ENCODE measurements at regions not wholly inside any gene's neighbourhood (a gene's known extent, or its start where the extent isn't known, plus 50 kb on each side); places are given as distances from the start of the nearest gene placed in this dataset.
A peak's percentile ranks its signal among the peaks of the same experiment; 100 is the strongest.

GRCh38 chr16:64865069-64865696 is 256.7 kb downstream of the CDH11 start:
- Histone ChIP-seq H3K4me1 (no peaks in the 10 kb centered on the region), H3K27me3 (no peaks in the 10 kb centered on the region), H3K27ac (peak overlapping the region in 1 of 2 donors; percentile 66), H3K36me3 (no peaks in the 10 kb centered on the region), H3K9me3 (no peaks in the 10 kb centered on the region), H3K4me3 (no peak overlapping the region)
- TF ChIP-seq, protein P1, sequence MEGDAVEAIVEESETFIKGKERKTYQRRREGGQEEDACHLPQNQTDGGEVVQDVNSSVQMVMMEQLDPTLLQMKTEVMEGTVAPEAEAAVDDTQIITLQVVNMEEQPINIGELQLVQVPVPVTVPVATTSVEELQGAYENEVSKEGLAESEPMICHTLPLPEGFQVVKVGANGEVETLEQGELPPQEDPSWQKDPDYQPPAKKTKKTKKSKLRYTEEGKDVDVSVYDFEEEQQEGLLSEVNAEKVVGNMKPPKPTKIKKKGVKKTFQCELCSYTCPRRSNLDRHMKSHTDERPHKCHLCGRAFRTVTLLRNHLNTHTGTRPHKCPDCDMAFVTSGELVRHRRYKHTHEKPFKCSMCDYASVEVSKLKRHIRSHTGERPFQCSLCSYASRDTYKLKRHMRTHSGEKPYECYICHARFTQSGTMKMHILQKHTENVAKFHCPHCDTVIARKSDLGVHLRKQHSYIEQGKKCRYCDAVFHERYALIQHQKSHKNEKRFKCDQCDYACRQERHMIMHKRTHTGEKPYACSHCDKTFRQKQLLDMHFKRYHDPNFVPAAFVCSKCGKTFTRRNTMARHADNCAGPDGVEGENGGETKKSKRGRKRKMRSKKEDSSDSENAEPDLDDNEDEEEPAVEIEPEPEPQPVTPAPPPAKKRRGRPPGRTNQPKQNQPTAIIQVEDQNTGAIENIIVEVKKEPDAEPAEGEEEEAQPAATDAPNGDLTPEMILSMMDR (IDR thresholded peaks at IDR 0.05): no peak
- intact Hi-C loops (cut with DNase I): no loop called here
- DNase-seq (ENCODE audit: low spot score in 2 of 2): no peak

DNA sequence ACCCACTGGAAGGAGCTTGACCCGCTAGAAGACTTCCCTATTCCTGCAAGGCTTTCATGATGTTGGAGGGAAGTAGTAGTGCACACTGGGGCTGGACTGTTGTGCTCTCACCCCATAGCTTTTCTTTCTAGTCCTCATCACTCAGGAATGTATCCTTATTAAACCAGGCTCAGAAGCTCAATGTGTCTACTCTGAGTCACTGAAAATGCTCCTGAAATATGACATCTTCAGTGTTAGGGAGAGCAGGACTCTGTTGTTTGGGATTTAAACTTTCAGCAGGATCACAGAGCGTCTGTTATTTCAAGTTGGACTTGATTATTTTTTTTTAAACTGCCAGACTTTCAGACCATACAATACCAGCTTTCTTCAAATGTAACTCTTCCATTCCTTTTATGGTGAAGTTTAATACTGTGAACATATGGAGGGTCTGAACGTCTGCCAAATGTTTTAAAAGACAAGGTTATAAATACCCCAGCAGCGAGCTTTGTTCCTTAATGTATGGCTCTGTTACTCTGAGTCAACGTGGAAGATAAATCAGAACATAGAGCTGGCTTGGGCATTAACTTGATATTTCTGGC is 257.5 kb downstream of the CDH11 start:
- no peak overlapping the region for H3K4me3 ChIP-seq
- TF ChIP-seq, protein P1 (IDR thresholded peaks at IDR 0.05): no peak
- no peaks in the 10 kb centered on the region for H3K36me3 ChIP-seq
- no peaks in the 10 kb centered on the region for H3K4me1 ChIP-seq
- no peaks in the 10 kb centered on the region for H3K9me3 ChIP-seq
- intact Hi-C loops (cut with DNase I): no loop called here
- no peak for DNase-seq (ENCODE audit: low spot score in 2 of 2)
- H3K27me3 ChIP-seq: no peaks in the 10 kb centered on the region
- H3K27ac ChIP-seq: peak overlapping the region in 1 of 2 donors; percentile 66

- no peak for DNase-seq (ENCODE audit: low spot score in 2 of 2)
- Histone ChIP-seq H3K4me3 (no peak overlapping the region), H3K27me3 (no peaks in the 10 kb centered on the region), H3K36me3 (no peaks in the 10 kb centered on the region), H3K9me3 (no peaks in the 10 kb centered on the region), H3K4me1 (no peaks in the 10 kb centered on the region), H3K27ac (no peak overlapping the region)
- intact Hi-C loops (cut with DNase I): no loop called here
- TF ChIP-seq, protein P1 (IDR thresholded peaks at IDR 0.05): no peak
Observed at GRCh38 chr16:64858076-64858475, 263.8 kb downstream of the CDH11 start.

DNA sequence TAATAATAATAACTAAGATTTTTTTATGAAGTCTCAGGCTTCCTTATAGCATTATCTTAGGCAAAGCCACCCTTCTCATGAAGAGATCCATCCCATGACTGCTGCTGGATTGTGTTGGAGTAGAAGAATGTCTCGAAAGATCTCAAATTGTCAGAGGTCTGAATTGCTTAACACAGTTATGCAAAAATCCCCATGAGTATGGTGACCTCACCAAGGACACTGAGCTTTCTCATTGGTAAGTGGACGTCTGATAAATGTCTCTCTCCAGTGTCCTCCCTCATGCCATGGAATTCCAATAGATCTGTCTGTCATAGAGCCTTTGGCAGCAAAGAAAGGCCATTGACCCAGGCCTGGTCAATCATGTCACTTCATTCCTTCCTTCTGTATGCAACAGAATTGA is 264.5 kb downstream of the CDH11 start:
- Histone ChIP-seq H3K4me1 (no peaks in the 10 kb centered on the region), H3K27ac (no peak overlapping the region), H3K36me3 (no peaks in the 10 kb centered on the region), H3K9me3 (no peaks in the 10 kb centered on the region), H3K4me3 (no peak overlapping the region), H3K27me3 (no peaks in the 10 kb centered on the region)
- TF ChIP-seq, protein P1 (IDR thresholded peaks at IDR 0.05): no peak
- intact Hi-C loops (cut with DNase I): no loop called here
- no peak for DNase-seq (ENCODE audit: low spot score in 2 of 2)

DNA sequence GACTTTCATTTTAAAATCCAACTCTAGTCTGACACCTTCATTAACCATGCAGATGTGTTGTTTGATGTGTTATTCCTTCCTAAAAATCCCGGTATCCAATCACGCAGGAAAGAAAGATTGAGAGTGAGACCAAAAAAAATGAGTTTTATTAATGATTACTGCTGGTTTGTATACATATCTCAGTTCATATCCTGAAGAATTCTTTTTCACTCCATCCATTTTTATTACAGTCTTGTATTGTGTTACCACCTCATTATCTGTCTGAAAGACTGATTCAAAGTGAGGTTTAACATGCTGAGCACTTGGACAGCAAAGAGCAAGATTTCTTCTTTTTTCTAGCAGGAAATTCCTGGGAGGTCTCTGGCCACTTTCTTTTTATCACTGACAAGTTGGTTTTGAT is 268.3 kb downstream of the CDH11 start:
- intact Hi-C loops (cut with DNase I): no loop called here
- TF ChIP-seq, protein P1 (IDR thresholded peaks at IDR 0.05): no peak

More for the DNA sequence above, 268.3 kb downstream of the CDH11 start:
- no peak overlapping the region for H3K4me3 ChIP-seq
- no peaks in the 10 kb centered on the region for H3K9me3 ChIP-seq
- no peaks in the 10 kb centered on the region for H3K27me3 ChIP-seq
- no peak for DNase-seq (ENCODE audit: low spot score in 2 of 2)
- H3K36me3 ChIP-seq: no peaks in the 10 kb centered on the region
- no peaks in the 10 kb centered on the region for H3K4me1 ChIP-seq
- no peak overlapping the region for H3K27ac ChIP-seq

All from ascending aorta (tissue), 2 donors.